IMR-90 (cell line): ENCODE measurements at regions not wholly inside any gene's neighbourhood (a gene's known extent, or its start where the extent isn't known, plus 50 kb on each side); places are given as distances from the start of the nearest gene placed in this dataset.

ENCODE experiments used
- ATAC-seq: fragments of 200-7000 bp; cut with Tn5 transposase; 2 replicates; pipeline ENCODE4 v1.9.1; 2020; ENCODE audit warnings: low read depth, mild to moderate bottlenecking, moderate library complexity
- BruUV-seq: library from RNA; stranded (reverse); fragments of 400-500 nt; replicated peaks from 2 replicates; lab custom pipeline; 2021; lab: Mats Ljungman, UMichigan
- CTCF ChIA-PET: fragments of 300-600 bp; formaldehyde crosslinking; extraction: SDS; loops from one replicate; lab custom pipeline; 2021; ENCODE audit warnings: antibody characterized with exemption; lab: Yijun Ruan, JAX
- POLR2A ChIA-PET: fragments of 300-600 bp; sonication (Branson Sonifier 250); formaldehyde crosslinking; loops from one replicate; lab custom pipeline; 2022; ENCODE audit warnings: antibody characterized with exemption; ENCODE audit not compliant: unreplicated experiment; lab: Charles Lee
- DNase-seq: peaks from one replicate; pipeline ENCODE4 v3.0.0; 2013
- H2AFZ ChIP-seq: replicated peaks from 2 replicates; pipeline ENCODE3; 2013; ENCODE audit warnings: low read length, mild to moderate bottlenecking; ENCODE audit not compliant: poor library complexity
- H2AK5ac ChIP-seq: 2 replicates; pipeline ENCODE4 v1.6.1; 2013; ENCODE audit warnings: low read depth, low read length, inconsistent platforms
- H2AK9ac ChIP-seq: replicated peaks from 2 replicates; pipeline ENCODE3; 2013; ENCODE audit warnings: mild to moderate bottlenecking, low read depth, low read length, moderate library complexity; ENCODE audit not compliant: poor library complexity
- H2BK120ac ChIP-seq: 2 replicates; pipeline ENCODE4 v1.6.1; 2013; ENCODE audit warnings: low read depth, low read length, inconsistent platforms
- H2BK15ac ChIP-seq: 3 replicates; pipeline ENCODE4 v1.6.1; 2013; ENCODE audit warnings: low read depth, low read length, inconsistent platforms
- H2BK20ac ChIP-seq: 2 replicates; pipeline ENCODE4 v1.6.1; 2013; ENCODE audit warnings: low read depth, mild to moderate bottlenecking, inconsistent platforms, low read length, moderate library complexity
- H2BK5ac ChIP-seq: 2 replicates; pipeline ENCODE4 v1.6.1; 2013; ENCODE audit warnings: mild to moderate bottlenecking, low read depth, low read length, inconsistent platforms; ENCODE audit not compliant: poor library complexity, severe bottlenecking
- H3K14ac ChIP-seq: replicated peaks from 2 replicates; pipeline ENCODE4 v1.6.1; 2013; ENCODE audit warnings: low read depth, low read length, inconsistent platforms
- H3K18ac ChIP-seq: 2 replicates; pipeline ENCODE4 v1.6.1; 2013; ENCODE audit warnings: low read depth, low read length, control low read depth
- H3K23ac ChIP-seq: 2 replicates; pipeline ENCODE4 v1.6.1; 2013; ENCODE audit warnings: low read depth, low read length, inconsistent platforms
- H3K27ac ChIP-seq: 2 replicates; pipeline ENCODE4 v1.5.1; 2013; ENCODE audit warnings: mild to moderate bottlenecking, control low read depth, low read length; ENCODE audit not compliant: insufficient read depth
- H3K27me3 ChIP-seq: 2 replicates; pipeline ENCODE4 v1.6.1; 2013; ENCODE audit warnings: low read length; ENCODE audit not compliant: control insufficient read depth, insufficient read depth
- H3K36me3 ChIP-seq: 2 replicates; pipeline ENCODE4 v1.6.1; 2013; ENCODE audit warnings: low read length, mixed read lengths; ENCODE audit not compliant: control insufficient read depth, insufficient read depth
- H3K4ac ChIP-seq: 2 replicates; pipeline ENCODE4 v1.6.1; 2013; ENCODE audit warnings: low read depth, low read length, inconsistent platforms
- H3K4me1 ChIP-seq: 2 replicates; pipeline ENCODE4 v1.6.1; 2013; ENCODE audit warnings: low read length, mixed read lengths; ENCODE audit not compliant: control insufficient read depth, insufficient read depth
- H3K4me2 ChIP-seq: 2 replicates; pipeline ENCODE4 v1.6.1; 2013; ENCODE audit warnings: low read depth, mild to moderate bottlenecking, control low read depth, low read length, moderate library complexity
- H3K4me3 ChIP-seq: 2 replicates; pipeline ENCODE4 v1.5.1; 2013; ENCODE audit warnings: low read depth, mild to moderate bottlenecking, control low read depth, low read length, moderate library complexity; ENCODE audit not compliant: insufficient read depth
- H3K56ac ChIP-seq: 2 replicates; pipeline ENCODE4 v1.6.1; 2013; ENCODE audit warnings: low read length, inconsistent platforms; ENCODE audit not compliant: insufficient read depth; ENCODE audit errors: extremely low read depth
- H3K79me1 ChIP-seq, 2 experiments: 2 replicates each; pipeline ENCODE4 v1.6.1; 2013; ENCODE audit warnings: low read length in 2 of 2, inconsistent platforms in 1 of 2, low read depth in 1 of 2
- H3K9ac ChIP-seq: 2 replicates; pipeline ENCODE4 v1.6.1; 2013; ENCODE audit warnings: low read depth, low read length, control low read depth
- H3K9me1 ChIP-seq: 2 replicates; pipeline ENCODE4 v1.6.1; 2013; ENCODE audit warnings: low read length, inconsistent platforms; ENCODE audit not compliant: insufficient read depth
- H3K9me3 ChIP-seq: 2 replicates; pipeline ENCODE4 v1.6.1; 2013; ENCODE audit warnings: low read length; ENCODE audit not compliant: control insufficient read depth, insufficient read depth
- H4K20me1 ChIP-seq: 2 replicates; pipeline ENCODE4 v1.6.1; 2013; ENCODE audit warnings: low read length, inconsistent platforms; ENCODE audit not compliant: insufficient read depth
- H4K5ac ChIP-seq: 2 replicates; pipeline ENCODE4 v1.6.1; 2013; ENCODE audit warnings: mild to moderate bottlenecking, low read depth, low read length, control low read depth
- H4K8ac ChIP-seq, 2 experiments: 2 replicates each; pipeline ENCODE4 v1.6.1; 2013; ENCODE audit warnings: low read depth in 2 of 2, low read length in 2 of 2, control low read depth in 1 of 2, inconsistent platforms in 1 of 2
- H4K91ac ChIP-seq: 2 replicates; pipeline ENCODE4 v1.6.1; 2013; ENCODE audit warnings: low read depth, low read length, inconsistent platforms; ENCODE audit not compliant: insufficient read depth
- BHLHE40 ChIP-seq: fragments of 150-350 bp; IDR thresholded peaks from 2 replicates; pipeline ENCODE4 v1.6.1; 2016; ENCODE audit warnings: mild to moderate bottlenecking, low read depth, low read length
- CEBPB ChIP-seq: IDR thresholded peaks from 2 replicates; pipeline ENCODE4 v1.6.1; 2012; ENCODE audit warnings: low read depth, low read length, improper control_type of control experiment
- CHD1 ChIP-seq: IDR thresholded peaks from 2 replicates; pipeline ENCODE4 v1.6.1; 2012; ENCODE audit warnings: low read depth, low read length, improper control_type of control experiment
- MXI1 ChIP-seq: IDR thresholded peaks from 2 replicates; pipeline ENCODE4 v1.6.1; 2012; ENCODE audit warnings: low read depth, mild to moderate bottlenecking, low read length, moderate library complexity, borderline replicate concordance
- NFE2L2 ChIP-seq: fragments of 150-350 bp; IDR thresholded peaks from 2 replicates; pipeline ENCODE4 v1.6.1; 2016; ENCODE audit warnings: low read depth, mild to moderate bottlenecking, low read length
- POLR2A ChIP-seq: IDR thresholded peaks from 2 replicates; pipeline ENCODE4 v1.6.1; 2012; ENCODE audit warnings: mild to moderate bottlenecking, low read depth, low read length
- RAD21 ChIP-seq: IDR thresholded peaks from 2 replicates; pipeline ENCODE4 v1.6.1; 2012; ENCODE audit warnings: low read length, improper control_type of control experiment
- RFX5 ChIP-seq: IDR thresholded peaks from 2 replicates; pipeline ENCODE4 v1.8.0; 2012; ENCODE audit warnings: low read depth, mild to moderate bottlenecking, low read length, moderate library complexity
- USF2 ChIP-seq: fragments of 150-350 bp; IDR thresholded peaks from 2 replicates; pipeline ENCODE4 v1.6.1; 2017; ENCODE audit warnings: mild to moderate bottlenecking, antibody characterized with exemption, low read length, low read depth
- WGBS, 2 experiments: methylation state at CpG; one replicate each; pipeline versions ENCODE4 v1.1.5 to v1.1.7; 2013; ENCODE audit warnings: missing lambda C conversion rate in 2 of 2; ENCODE audit not compliant: insufficient read length in 1 of 2; ENCODE audit errors: extremely low coverage in 2 of 2; 5-methylcytosine and 5-hydroxymethylcytosine counted together
- dilution Hi-C: fragments of 300-500 bp; cut with HindIII; formaldehyde crosslinking; loops from one replicate; pipeline ENCODE4 v1.14.3; 2018; ENCODE audit warnings: low sequenced_read_pairs; ENCODE audit not compliant: unreplicated experiment
- in situ Hi-C: fragments of 300-500 bp; cut with MboI; formaldehyde crosslinking; loops from 3 replicates; pipeline ENCODE4 v1.14.3; 2019; ENCODE audit warnings: low sequenced_read_pairs, inconsistent platforms, mixed read lengths
- intact Hi-C: fragments of 100-400 bp; cut with micrococcal nuclease; formaldehyde crosslinking; loops from 2 replicates; pipeline ENCODE4 v1.10.0; 2022

DNA sequence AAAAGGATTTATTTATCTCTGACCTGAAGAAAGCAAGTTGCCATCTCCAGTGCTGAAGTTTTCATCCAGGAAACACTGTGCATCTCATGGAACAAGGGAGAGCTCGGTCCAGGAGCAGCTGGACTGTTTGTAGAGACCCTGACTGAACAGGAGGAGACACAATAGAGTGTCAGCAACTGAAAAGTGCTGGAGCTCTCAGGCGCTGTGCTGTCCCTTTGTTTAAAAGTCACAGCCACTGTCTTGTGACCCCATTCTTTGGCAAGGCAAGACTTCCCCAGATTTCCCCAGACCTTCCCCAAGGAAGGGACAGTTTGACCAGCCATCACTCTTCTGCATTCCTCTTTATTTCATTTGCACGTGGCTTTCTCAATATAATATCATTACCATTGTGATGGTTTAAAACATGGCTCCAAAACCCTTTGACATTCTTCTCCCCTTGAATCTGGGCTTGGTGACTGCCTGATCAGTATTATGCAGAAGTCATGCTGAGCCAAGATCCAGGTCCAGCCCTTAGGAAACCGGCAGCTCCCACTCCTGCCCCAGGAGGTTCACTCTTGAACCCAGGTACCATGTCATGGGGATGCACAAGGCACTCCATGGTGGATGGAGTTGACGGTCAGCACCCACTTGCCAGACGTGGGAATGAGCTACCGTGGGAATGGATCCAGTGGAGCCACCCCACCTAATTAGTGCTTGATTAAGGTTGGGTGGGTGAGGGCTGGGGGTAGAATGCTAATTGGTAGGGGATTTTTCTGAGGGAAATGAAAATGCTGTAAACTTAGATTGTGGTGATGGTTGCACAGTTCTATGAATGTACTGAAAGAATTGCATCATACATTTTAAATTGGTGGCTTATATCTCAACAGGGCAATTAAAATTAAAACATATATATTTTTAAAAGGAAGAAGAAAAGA lies 497.9 kb upstream of the RAB6C start (continued):
- TF ChIP-seq CEBPB: no peak

- Histone ChIP-seq H3K9me1 (no peaks in the 10 kb centered on the region), H3K27ac (no peak overlapping the region), H2BK5ac (no peak overlapping the region), H2AK5ac (no peak overlapping the region), H3K56ac (no peak overlapping the region), H4K8ac (no peak overlapping the region), H4K5ac (no peak overlapping the region), H3K27me3 (no peaks in the 10 kb centered on the region), H3K9ac (no peak overlapping the region), H2AFZ (no peak overlapping the region), H2BK120ac (no peak overlapping the region), H3K4ac (no peak overlapping the region), H3K18ac (no peak overlapping the region), H2AK9ac (no peak overlapping the region), H3K4me1 (no peaks in the 10 kb centered on the region), H3K79me1 (no peaks in the 10 kb centered on the region), H3K36me3 (no peaks in the 10 kb centered on the region), H4K91ac (no peak overlapping the region), H3K9me3 (peaks cover 39% of the 10 kb centered on the region), H4K20me1 (no peaks in the 10 kb centered on the region), H3K23ac (no peak overlapping the region), H3K4me2 (no peak overlapping the region), H2BK15ac (no peak overlapping the region), H2BK20ac (no peak overlapping the region), H3K4me3 (no peak overlapping the region), H3K14ac (no peak overlapping the region)
- DNase-seq (no peak), ATAC-seq (no peak)
- intact Hi-C loops (no loop called here), in situ Hi-C loops (no loop called here), dilution Hi-C loops (no loop called here)
- POLR2A ChIA-PET: no interaction called here
- TF ChIP-seq NFE2L2 (no peak), MXI1 (no peak), RAD21 (no peak), BHLHE40 (no peak), POLR2A (no peak), CHD1 (no peak), USF2 (no peak), RFX5 (no peak)
- BruUV-seq: no TSS peak
- WGBS, 2 experiments: 77% methylated on average over 5 of the region's 6 CpGs; no CpG with 5 or more reads in 1 of the 2 experiments
- CTCF ChIA-PET: no interaction called here
Observed at GRCh38 chr2:129482626-129483025, 496.8 kb upstream of the RAB6C start.
